Right atrium auricular region (tissue), 2 donors: ENCODE measurements at regions not wholly inside any gene's neighbourhood (a gene's known extent, or its start where the extent isn't known, plus 50 kb on each side); places are given as distances from the start of the nearest gene placed in this dataset.

Experiments used
- DNase-seq: peaks from one replicate; pipeline ENCODE4 v3.0.0-alpha.2; 2019; ENCODE audit warnings: low spot score
- H3K27ac ChIP-seq, 2 donors: fragments of 200-600 bp; sonication (generic); 1 replicate in 1 of 2; 2 replicates in 1 of 2; pipeline ENCODE4 v1.5.1; 2016 to 2019
- H3K27me3 ChIP-seq, 2 donors: fragments of 200-600 bp; sonication (generic); one replicate each; pipeline versions ENCODE4 v1.5.1 to v1.6.0; 2017 to 2019
- H3K36me3 ChIP-seq: fragments of 200-600 bp; sonication (generic); one replicate; pipeline ENCODE4 v1.5.1; 2016
- H3K4me1 ChIP-seq, 2 donors: fragments of 200-600 bp; sonication (generic); one replicate each; pipeline versions ENCODE4 v1.5.1 to v1.6.0; 2017 to 2019
- H3K4me3 ChIP-seq, 2 donors: fragments of 200-600 bp; sonication (generic); 1 replicate in 1 of 2; 2 replicates in 1 of 2; pipeline ENCODE4 v1.5.1; 2017 to 2019; ENCODE audit warnings: mild to moderate bottlenecking in 1 of 2, moderate library complexity in 1 of 2
- H3K9me3 ChIP-seq, 2 donors: fragments of 200-600 bp; sonication (generic); one replicate each; pipeline ENCODE4 v1.5.1; 2019
- TF ChIP-seq, protein P1 (sequence below), 2 donors: fragments of 200-600 bp; sonication (generic); IDR thresholded peaks; one replicate each; pipeline ENCODE4 v1.5.1; 2019; ENCODE audit warnings: antibody characterized with exemption in 2 of 2

DNA sequence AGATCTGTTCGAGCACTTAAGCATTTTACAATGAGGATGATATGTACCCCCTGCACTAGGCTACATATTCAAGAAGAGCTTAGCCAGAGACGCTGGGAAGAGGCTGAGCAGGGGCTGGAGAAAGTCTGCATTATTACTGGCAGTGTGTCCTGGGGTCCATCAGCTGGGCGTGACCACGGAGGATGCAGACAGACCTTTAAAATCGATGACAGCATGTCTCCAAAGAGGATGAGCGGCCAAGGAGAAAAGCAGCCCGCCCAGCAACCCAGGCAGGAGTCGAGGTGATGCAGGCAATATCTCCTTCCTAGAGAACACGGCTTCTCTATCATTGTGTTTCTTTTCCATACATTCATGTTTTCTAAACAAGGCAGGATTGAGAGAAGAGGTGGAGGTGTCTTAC, 300.7 kb downstream of the USP46 start:
- no peak overlapping the region for H3K27ac ChIP-seq
- TF ChIP-seq, protein P1, sequence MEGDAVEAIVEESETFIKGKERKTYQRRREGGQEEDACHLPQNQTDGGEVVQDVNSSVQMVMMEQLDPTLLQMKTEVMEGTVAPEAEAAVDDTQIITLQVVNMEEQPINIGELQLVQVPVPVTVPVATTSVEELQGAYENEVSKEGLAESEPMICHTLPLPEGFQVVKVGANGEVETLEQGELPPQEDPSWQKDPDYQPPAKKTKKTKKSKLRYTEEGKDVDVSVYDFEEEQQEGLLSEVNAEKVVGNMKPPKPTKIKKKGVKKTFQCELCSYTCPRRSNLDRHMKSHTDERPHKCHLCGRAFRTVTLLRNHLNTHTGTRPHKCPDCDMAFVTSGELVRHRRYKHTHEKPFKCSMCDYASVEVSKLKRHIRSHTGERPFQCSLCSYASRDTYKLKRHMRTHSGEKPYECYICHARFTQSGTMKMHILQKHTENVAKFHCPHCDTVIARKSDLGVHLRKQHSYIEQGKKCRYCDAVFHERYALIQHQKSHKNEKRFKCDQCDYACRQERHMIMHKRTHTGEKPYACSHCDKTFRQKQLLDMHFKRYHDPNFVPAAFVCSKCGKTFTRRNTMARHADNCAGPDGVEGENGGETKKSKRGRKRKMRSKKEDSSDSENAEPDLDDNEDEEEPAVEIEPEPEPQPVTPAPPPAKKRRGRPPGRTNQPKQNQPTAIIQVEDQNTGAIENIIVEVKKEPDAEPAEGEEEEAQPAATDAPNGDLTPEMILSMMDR (IDR thresholded peaks at IDR 0.05): no peak

GRCh38 chr4:52358883-52359321, 300.2 kb downstream of the USP46 start:
- peaks cover 0 to 6% of the 10 kb centered on the region in 2 donors for H3K4me1 ChIP-seq
- no peaks in the 10 kb centered on the region for H3K9me3 ChIP-seq
- H3K27ac ChIP-seq: no peak overlapping the region
- H3K36me3 ChIP-seq: no peaks in the 10 kb centered on the region
- H3K27me3 ChIP-seq: no peaks in the 10 kb centered on the region
- DNase-seq: no peak
- no peak overlapping the region for H3K4me3 ChIP-seq
- TF ChIP-seq, protein P1 (IDR thresholded peaks at IDR 0.05): no peak

More for the DNA sequence above, 300.7 kb downstream of the USP46 start:
- Histone ChIP-seq H3K36me3 (no peaks in the 10 kb centered on the region), H3K27me3 (no peaks in the 10 kb centered on the region), H3K4me1 (peaks cover 0 to 6% of the 10 kb centered on the region in 2 donors), H3K4me3 (no peak overlapping the region), H3K9me3 (no peaks in the 10 kb centered on the region)
- no peak for DNase-seq

DNA sequence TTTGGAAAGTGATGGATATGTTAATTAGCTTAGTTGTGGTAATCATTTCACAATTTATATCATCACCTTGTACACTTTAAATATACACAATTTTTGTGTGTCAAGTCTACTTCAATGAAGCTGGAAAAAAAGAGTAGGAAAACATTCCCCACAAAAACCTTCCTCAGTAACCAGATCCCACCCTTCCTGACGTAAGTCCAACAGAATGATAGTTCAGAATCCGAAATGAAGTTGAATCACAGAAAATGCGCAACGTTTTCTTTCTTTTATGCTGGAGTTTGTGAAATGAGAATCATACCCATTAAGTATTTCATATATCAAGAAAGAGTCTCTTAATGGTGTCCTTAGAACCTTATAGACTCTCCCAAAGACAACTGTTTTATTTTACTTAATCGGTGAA, 292.9 kb downstream of the USP46 start:
- no peaks in the 10 kb centered on the region for H3K36me3 ChIP-seq

GRCh38 chr4:52366621-52367020, 292.5 kb downstream of the USP46 start:
- H3K27ac ChIP-seq: no peak overlapping the region
- TF ChIP-seq, protein P1 (IDR thresholded peaks at IDR 0.05): no peak
- no peak for DNase-seq
- H3K4me3 ChIP-seq: no peak overlapping the region
- H3K9me3 ChIP-seq: no peaks in the 10 kb centered on the region
- no peaks in the 10 kb centered on the region for H3K27me3 ChIP-seq
- H3K36me3 ChIP-seq: no peaks in the 10 kb centered on the region
- H3K4me1 ChIP-seq: no peaks in the 10 kb centered on the region

More for the DNA sequence above, 292.9 kb downstream of the USP46 start:
- no peaks in the 10 kb centered on the region for H3K4me1 ChIP-seq
- H3K27me3 ChIP-seq: no peaks in the 10 kb centered on the region
- TF ChIP-seq, protein P1 (IDR thresholded peaks at IDR 0.05): no peak
- no peak overlapping the region for H3K27ac ChIP-seq
- H3K4me3 ChIP-seq: no peak overlapping the region
- H3K9me3 ChIP-seq: no peaks in the 10 kb centered on the region
- DNase-seq: no peak

DNA sequence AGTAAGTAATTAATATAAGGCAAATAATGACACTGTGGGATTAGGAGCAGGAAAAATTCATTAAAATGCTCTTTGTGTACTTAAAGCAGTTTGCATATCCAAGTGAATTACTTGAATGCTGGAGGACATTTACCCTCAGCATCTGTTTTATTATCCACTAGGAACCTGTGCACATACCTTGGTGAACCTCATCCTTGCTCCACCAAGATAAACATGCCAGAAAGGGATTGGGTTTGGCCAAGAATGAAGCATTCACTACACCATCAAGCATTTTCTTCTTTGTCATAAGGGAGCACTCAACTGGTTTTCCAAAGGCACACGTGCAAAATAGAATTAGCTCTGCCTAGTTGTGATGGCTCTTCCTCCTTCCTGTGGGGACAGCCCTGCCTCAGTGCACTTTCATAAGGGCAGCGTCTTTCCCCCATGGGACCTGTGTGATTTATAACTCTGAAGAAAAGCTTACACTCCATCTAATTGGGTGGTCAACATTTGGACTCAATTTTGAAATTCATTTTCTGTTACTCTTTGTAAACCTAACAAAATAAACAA, 291.7 kb downstream of the USP46 start:
- Histone ChIP-seq H3K4me1 (no peaks in the 10 kb centered on the region), H3K27me3 (no peaks in the 10 kb centered on the region), H3K36me3 (no peaks in the 10 kb centered on the region), H3K9me3 (no peaks in the 10 kb centered on the region), H3K4me3 (no peak overlapping the region), H3K27ac (no peak overlapping the region)
- TF ChIP-seq, protein P1 (IDR thresholded peaks at IDR 0.05): no peak
- no peak for DNase-seq

GRCh38 chr4:52368895-52369294, 290.2 kb downstream of the USP46 start:
- Histone ChIP-seq H3K9me3 (no peaks in the 10 kb centered on the region), H3K4me3 (no peak overlapping the region), H3K27ac (no peak overlapping the region), H3K27me3 (no peaks in the 10 kb centered on the region), H3K4me1 (no peaks in the 10 kb centered on the region), H3K36me3 (no peaks in the 10 kb centered on the region)
- DNase-seq: no peak
- TF ChIP-seq, protein P1 (IDR thresholded peaks at IDR 0.05): no peak
